Stomach (tissue), 4 donors: ENCODE measurements at regions not wholly inside any gene's neighbourhood (a gene's known extent, or its start where the extent isn't known, plus 50 kb on each side); places are given as distances from the start of the nearest gene placed in this dataset.

Experiments
- POLR2A ChIP-seq, 4 donors: fragments of 450-650 bp; IDR thresholded peaks; one replicate each; pipeline ENCODE4 v1.6.1; 2016; ENCODE audit warnings: antibody characterized with exemption in 4 of 4, control low read depth in 2 of 4, mild to moderate bottlenecking in 1 of 4, moderate library complexity in 1 of 4
- POLR2AphosphoS5 ChIP-seq, 3 donors: sonication (generic); formaldehyde crosslinking; IDR thresholded peaks; one replicate each; pipeline ENCODE4 v1.6.1; 2016; ENCODE audit warnings: antibody characterized with exemption in 3 of 3
- TF ChIP-seq, protein P1 (sequence below), 7 experiments: fragments of 450-650 bp in 4 of 7; fragments of 200-600 bp in 3 of 7; sonication (generic) in 3 of 7; IDR thresholded peaks; one replicate each; pipeline ENCODE4 v1.5.1; 2016 to 2019; ENCODE audit warnings: antibody characterized with exemption in 7 of 7, control low read depth in 2 of 7, mild to moderate bottlenecking in 1 of 7

DNA sequence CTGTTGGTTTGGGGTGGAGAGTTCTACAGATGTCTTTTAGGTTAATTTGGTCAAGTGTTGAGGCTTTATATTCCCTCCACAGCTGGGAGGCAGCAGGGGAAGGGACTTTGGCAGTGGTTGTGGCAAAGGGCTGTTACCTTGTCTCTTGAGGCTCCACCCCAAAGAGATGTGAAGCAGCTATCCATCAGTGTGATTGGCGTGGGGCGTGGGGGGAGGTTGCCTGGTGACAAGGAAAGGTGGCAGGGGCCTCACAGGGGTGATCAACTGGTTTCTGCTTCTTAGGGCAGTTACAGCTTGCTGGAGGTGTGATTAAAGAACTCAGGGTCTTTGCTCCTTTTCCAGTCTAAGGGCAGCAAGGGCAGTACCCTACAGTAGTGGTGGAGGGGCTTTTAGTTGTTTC, 59.3 kb downstream of the FANCF start:
- TF ChIP-seq, protein P1, sequence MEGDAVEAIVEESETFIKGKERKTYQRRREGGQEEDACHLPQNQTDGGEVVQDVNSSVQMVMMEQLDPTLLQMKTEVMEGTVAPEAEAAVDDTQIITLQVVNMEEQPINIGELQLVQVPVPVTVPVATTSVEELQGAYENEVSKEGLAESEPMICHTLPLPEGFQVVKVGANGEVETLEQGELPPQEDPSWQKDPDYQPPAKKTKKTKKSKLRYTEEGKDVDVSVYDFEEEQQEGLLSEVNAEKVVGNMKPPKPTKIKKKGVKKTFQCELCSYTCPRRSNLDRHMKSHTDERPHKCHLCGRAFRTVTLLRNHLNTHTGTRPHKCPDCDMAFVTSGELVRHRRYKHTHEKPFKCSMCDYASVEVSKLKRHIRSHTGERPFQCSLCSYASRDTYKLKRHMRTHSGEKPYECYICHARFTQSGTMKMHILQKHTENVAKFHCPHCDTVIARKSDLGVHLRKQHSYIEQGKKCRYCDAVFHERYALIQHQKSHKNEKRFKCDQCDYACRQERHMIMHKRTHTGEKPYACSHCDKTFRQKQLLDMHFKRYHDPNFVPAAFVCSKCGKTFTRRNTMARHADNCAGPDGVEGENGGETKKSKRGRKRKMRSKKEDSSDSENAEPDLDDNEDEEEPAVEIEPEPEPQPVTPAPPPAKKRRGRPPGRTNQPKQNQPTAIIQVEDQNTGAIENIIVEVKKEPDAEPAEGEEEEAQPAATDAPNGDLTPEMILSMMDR (IDR thresholded peaks at IDR 0.05): no peak
- no peak for TF ChIP-seq POLR2A (IDR thresholded peaks at IDR 0.05)
- TF ChIP-seq POLR2AphosphoS5 (IDR thresholded peaks at IDR 0.05): no peak
